ENCODE measurements at regions not wholly inside any gene's neighbourhood (a gene's known extent, or its start where the extent isn't known, plus 50 kb on each side); places are given as distances from the start of the nearest gene placed in this dataset.

DNA sequence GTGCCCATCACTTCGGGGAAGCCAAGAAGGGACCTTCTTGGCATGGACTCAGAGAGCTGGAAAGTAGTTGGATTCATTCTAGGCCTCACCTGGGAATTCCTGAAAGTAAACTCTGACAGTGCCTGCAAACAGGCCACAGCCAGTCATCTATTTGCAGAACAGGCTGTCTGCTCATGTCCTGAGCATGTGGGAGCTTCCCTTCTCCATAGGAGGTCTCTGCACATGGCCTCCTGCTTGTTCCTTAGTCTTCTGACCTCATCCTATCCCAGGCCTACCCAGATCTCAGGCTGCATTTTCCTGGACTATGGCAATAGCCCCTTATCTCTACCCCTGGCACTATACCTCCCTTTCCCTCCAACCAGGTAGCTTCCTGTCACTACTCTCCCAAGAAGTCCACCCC, 67.2 kb upstream of the FSTL4 start:
- no peak for FAIRE-seq

DNA sequence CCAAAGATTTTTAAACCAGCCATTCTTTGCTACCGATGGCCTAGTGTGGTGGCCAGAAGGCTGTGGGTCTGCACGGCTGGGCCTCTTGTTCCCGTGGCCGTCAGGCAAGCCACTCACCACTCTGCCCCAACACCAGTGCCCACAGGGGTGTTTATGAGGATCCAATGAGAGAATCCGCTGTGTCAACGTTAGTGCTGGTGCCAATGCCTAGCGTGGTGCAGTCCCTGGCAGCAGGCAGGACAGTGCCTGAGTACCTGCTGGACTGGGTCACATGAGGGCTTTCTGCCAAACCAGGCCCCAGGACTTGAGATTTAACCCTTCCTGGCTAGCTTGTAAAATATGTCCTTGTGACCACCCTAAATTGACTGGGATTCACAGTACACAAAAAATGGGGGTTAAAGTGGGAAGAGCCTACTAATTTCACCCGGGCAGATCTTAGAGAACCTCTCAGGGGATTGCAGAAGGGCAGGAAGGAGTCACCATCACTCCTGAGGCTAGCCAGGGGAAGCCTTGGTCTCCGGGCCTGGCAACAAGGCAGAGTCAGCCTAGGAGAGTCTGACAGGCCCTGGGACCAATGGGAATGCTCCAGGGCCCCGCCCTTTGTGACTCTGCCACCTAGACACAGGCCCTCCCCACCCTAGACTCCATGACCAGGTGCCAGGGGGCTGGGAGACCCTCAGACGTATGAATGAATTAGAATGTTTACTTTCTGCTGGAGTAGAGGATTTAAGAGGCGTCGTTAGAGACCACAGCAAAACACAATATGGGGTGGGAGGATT, 63.2 kb upstream of the FSTL4 start:
- no peak for DNase-seq (ENCODE audit: extremely low spot score, insufficient read length, low read depth)
- FAIRE-seq: no peak

More for the DNA sequence above, 67.2 kb upstream of the FSTL4 start:
- DNase-seq (ENCODE audit: extremely low spot score, insufficient read length, low read depth): no peak

DNA sequence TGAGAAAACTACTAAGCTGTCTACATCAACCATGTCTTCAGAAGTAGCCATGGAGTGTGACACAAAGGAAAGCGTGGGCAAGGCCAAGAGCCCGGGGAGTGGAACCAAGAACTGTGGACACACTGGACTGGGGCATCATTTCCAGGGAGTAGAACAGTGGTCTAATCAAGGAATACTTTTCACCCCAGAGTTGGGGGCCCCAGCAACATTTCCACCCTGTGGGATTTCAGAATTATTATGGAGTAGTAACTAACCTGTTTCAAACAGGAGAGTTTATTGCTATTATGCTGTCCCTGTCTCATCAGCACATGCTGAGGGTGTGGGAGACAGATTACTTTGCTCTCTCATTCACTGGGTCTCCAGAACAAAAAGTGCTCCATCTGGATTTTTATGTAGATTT, 58.0 kb upstream of the FSTL4 start:
- no peak for FAIRE-seq
- DNase-seq (ENCODE audit: extremely low spot score, insufficient read length, low read depth): no peak

DNA sequence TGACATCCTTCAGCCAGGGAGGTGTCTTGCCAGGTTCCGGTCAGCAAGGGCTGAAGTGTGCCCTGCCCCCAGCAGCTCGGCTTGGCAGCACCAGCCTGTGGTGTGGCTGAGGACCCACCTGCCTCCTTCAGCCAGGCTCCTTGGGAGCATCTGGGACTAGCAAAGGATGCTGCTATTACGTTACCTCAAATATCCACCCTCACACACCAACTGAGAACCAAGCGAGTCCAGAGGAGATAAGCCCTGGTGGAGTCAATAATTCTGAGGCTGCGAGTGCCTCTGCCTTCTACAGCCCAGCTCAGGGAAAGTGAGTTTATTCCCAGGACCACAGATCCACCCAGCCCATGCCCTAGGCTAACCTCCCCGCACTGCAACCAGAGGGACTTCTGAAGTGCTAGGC, 57.1 kb upstream of the FSTL4 start:
- no peak for DNase-seq (ENCODE audit: extremely low spot score, insufficient read length, low read depth)
- no peak for FAIRE-seq

DNA sequence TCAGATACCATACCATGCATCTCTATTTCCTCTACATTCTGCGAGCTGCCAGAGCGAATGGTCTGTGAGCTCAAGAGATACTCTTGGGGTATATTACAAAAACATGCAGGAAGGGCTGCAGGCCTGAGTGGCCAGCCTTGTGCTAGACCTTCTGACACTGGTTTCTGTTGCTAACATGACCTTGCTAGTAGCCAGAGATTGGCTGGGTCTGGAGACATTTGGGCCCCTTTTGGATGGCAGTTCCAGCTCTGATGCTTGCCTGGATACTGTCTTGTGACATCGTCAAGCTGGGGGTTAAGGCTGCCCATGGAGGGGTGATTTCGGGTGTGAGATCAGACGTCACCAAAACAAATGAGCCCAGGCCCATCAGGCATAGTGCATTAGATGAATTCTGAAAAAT, 56.1 kb upstream of the FSTL4 start:
- no peak for DNase-seq (ENCODE audit: extremely low spot score, insufficient read length, low read depth)
- no peak for FAIRE-seq

DNA sequence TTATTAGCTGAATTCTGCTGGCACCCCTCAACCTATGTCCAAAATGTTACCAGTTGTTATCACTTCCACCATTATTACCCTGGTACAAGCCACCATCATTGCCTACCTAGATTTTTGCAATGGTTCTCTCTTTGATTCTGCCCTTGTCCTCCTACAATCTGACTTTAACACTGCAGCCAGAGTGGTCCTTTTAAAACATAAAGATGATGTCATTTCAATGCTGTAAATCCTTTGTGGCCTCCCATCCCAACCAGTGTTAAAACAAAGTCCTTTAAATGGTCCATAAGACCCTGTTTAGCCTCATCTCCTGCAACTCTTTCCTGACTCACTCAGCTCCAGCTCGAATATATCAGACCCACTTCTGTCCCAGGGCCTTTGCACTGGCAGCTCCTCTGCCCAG, 54.9 kb upstream of the FSTL4 start:
- FAIRE-seq: no peak
- DNase-seq (ENCODE audit: extremely low spot score, insufficient read length, low read depth): no peak

DNA sequence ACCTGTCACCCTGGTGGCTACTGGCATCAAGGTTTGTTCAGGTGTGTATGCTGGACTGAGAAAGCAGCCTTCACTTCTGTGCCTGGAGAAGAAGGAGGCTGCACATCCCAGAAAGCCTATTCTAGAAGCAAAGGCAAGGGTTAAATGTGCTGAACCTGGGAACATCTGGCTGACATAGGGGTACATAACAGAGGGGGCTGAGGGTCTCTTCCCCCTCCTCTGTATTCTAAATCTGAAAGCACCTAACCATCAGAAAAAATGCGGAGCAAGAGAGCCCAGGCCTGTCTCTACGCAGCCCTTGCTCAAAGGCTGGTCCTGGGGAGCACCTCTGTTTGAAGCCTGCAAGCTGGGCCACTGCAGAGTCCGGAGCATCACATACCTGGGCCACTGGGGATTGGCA, 53.2 kb upstream of the FSTL4 start:
- FAIRE-seq (no peak), DNase-seq (ENCODE audit: extremely low spot score, insufficient read length, low read depth) (no peak)

DNA sequence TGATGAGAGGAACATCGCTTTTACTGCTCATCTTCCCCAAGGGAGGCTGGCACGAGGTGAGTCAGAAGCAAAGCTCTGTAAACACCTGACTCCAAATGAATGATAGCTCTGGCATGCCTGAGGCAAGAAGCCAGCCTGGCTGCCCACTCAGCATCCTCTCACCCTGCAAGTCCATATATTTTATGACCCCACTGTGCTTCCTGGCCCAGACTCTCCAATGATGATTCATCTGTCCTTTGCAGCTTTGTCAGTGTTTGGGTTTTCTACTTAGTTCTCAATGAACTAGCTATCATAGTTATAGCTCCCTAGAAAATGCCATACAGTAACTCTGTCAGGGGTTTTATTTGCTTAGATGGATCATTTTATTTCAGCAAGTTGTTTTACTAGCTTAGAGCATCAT, 52.1 kb upstream of the FSTL4 start:
- DNase-seq (ENCODE audit: extremely low spot score, insufficient read length, low read depth) (no peak), FAIRE-seq (no peak)

DNA sequence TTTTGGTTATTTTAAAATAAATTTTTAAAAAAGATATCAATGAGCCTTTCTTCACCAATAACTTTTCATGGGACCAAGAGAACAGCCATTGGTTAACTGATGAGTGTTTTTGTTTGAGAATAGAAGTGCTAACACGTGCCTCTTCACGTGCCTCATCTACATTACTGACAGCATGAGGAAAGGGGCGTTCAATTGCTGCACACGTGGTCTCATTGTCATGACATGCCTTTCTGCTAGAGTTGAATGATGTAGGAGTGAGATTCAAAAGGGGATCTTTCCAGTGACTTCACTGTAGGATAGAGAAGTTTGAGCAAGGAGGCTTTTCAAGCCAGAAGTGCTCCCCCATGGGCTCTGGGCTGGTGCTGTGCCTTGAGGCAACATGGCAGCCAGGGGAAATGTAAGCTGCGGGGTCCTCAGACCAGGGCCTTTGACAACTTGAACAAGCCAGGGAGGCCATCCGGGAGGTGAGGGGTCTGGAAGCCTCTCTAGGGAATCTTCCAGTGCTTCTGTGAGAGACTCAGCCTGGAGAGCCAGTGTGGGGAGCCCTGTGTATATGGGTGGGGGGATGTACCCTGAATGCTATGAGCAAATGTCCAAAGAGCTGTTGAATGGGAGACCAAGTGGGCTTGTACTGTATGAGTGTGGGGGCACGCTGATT, 51.2 kb upstream of the FSTL4 start:
- DNase-seq (ENCODE audit: extremely low spot score, insufficient read length, low read depth) (no peak), FAIRE-seq (no peak)

DNA sequence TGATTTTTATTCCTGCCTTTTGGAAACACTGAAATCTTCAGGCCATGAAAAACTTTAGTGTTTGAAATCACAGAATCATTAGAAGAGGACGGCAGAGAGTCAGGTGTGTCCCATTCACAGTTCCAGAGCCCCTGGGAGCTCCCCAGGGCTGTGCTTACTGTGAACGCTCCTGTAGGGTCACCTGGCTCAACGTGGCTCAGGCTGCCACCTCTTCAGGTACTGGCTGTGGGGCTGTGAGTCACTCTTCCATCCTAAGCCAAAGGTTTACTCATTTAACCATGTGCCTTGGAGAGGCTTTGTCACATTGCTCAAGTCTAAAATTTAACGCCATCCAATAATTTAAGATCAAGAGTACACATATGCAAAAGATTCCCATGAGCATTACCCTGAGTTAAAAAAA, 50.2 kb upstream of the FSTL4 start:
- DNase-seq (ENCODE audit: extremely low spot score, insufficient read length, low read depth) (no peak), FAIRE-seq (no peak)
